Lung (tissue), 11 donors: ENCODE measurements at regions not wholly inside any gene's neighbourhood (a gene's known extent, or its start where the extent isn't known, plus 50 kb on each side); places are given as distances from the start of the nearest gene placed in this dataset.
"Not testable (repeated sequence)": the region's sequence is repeated elsewhere in the genome, so short reads cannot be mapped to it uniquely, and the experiment has no call there.

Experiments
- ATAC-seq: fragments of 200-7000 bp; cut with Tn5 transposase; one replicate; pipeline ENCODE4 v1.9.1; 2020; ENCODE audit warnings: moderate number of reproducible peaks; ENCODE audit not compliant: insufficient read depth, low FRiP score
- DNase-seq, 3 donors: peaks; one replicate each; pipeline ENCODE4 v3.0.0-alpha.2; 2013 to 2017
- H3K27ac ChIP-seq, 2 donors: one replicate each; pipeline ENCODE4 v1.5.1; 2013; ENCODE audit warnings: mild to moderate bottlenecking in 2 of 2, moderate library complexity in 2 of 2, control low read depth in 1 of 2, inconsistent platforms in 1 of 2, low read depth in 1 of 2, low read length in 1 of 2
- H3K27me3 ChIP-seq, 3 donors: one replicate each; pipeline ENCODE4 v1.5.1; 2013; ENCODE audit warnings: low read length in 2 of 3; ENCODE audit not compliant: control insufficient read depth in 3 of 3, insufficient read depth in 3 of 3
- H3K36me3 ChIP-seq, 4 donors: one replicate each; pipeline ENCODE4 v1.5.1; 2013; ENCODE audit warnings: low read length in 4 of 4, mild to moderate bottlenecking in 1 of 4, moderate library complexity in 1 of 4; ENCODE audit not compliant: control insufficient read depth in 4 of 4, insufficient read depth in 4 of 4
- H3K4me1 ChIP-seq, 5 donors: one replicate each; pipeline ENCODE4 v1.5.1; 2013; ENCODE audit warnings: low read length in 5 of 5, mild to moderate bottlenecking in 2 of 5, moderate library complexity in 1 of 5; ENCODE audit not compliant: control insufficient read depth in 5 of 5, insufficient read depth in 5 of 5
- H3K4me3 ChIP-seq: one replicate; pipeline ENCODE4 v1.5.1; 2013; ENCODE audit warnings: mild to moderate bottlenecking, control low read depth, moderate library complexity
- H3K9ac ChIP-seq, 2 donors: one replicate each; pipeline ENCODE4 v1.5.1; 2013; ENCODE audit warnings: low read length in 2 of 2, control low read depth in 1 of 2; ENCODE audit not compliant: insufficient read depth in 1 of 2
- H3K9me3 ChIP-seq, 4 donors: one replicate each; pipeline ENCODE4 v1.5.1; 2013; ENCODE audit warnings: low read length in 3 of 4, mild to moderate bottlenecking in 1 of 4, moderate library complexity in 1 of 4; ENCODE audit not compliant: control insufficient read depth in 4 of 4, insufficient read depth in 3 of 4
- CTCF ChIP-seq: IDR thresholded peaks from 2 replicates; pipeline ENCODE4 v1.5.1; 2012; ENCODE audit warnings: mild to moderate bottlenecking; ENCODE audit errors: control extremely low read depth, extremely low read depth
- WGBS, 2 donors: extraction: QIAGEN DNeasy Blood & Tissue Kit; methylation state at CpG; one replicate each; pipeline ENCODE4 v1.1.7; 2013; 5-methylcytosine and 5-hydroxymethylcytosine counted together
- donor health status: control.
- donor health status: control.
- donor health status: Bipolar disorder and iron deficiency.
- donor health status: healthy.
- donor health status: DM: yes; HTN: yes; CAD: no.

- H3K27ac ChIP-seq: no peak overlapping the region
- no peaks in the 10 kb centered on the region for H3K36me3 ChIP-seq
- H3K27me3 ChIP-seq: no peaks in the 10 kb centered on the region
- TF ChIP-seq CTCF: no peak
- DNase-seq (no peak), ATAC-seq (no peak)
- H3K4me1 ChIP-seq: no peaks in the 10 kb centered on the region
- no peak overlapping the region for H3K9ac ChIP-seq
- H3K4me3 ChIP-seq: no peak overlapping the region
- peaks cover 0 to 2% (median 0%) of the 10 kb centered on the region in 4 donors for H3K9me3 ChIP-seq
Observed at GRCh38 chr5:28945859-28946258, 1907.5 kb upstream of the CDH9 start.

GRCh38 chr5:28929366-28929765, 1891.0 kb upstream of the CDH9 start:
- H3K9ac ChIP-seq, H3K36me3 ChIP-seq, H3K4me1 ChIP-seq, H3K27ac ChIP-seq, ATAC-seq, DNase-seq, H3K4me3 ChIP-seq, H3K27me3 ChIP-seq: not testable (repeated sequence)
- H3K9me3 ChIP-seq: peaks cover 0 to 17% (median 0%) of the 10 kb centered on the region in 4 donors
- 87 to 93% methylated on average over 21 to 24 of the region's 24 CpGs for WGBS, 2 donors

DNA sequence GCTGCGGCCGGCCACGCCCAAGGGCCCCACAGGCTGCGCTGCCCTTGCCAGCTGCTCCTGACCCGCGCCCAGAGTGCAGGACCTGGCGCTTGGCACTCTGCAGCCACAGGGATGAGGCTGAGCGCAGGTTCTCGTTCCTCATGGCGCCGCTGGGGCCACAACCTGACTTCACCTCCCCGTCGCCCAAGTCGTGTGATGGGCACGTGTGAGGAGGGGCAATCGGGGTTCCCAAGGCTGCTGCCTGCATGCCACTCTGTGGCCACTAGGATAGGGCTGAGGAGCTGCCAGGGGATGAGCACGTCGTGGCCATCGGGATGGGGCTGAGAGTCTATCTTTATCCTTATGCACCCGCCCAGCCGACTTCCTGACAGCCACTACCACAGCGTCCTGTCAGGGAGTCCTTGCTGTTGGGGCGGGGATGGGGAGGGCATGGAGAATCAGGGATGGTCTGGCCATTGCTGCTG, 1890.0 kb upstream of the CDH9 start:
- H3K4me3 ChIP-seq, H3K9ac ChIP-seq, H3K36me3 ChIP-seq, DNase-seq, ATAC-seq, H3K27ac ChIP-seq, H3K4me1 ChIP-seq, H3K27me3 ChIP-seq: not testable (repeated sequence)
- 69 to 93% methylated on average over 21 to 23 of the region's 23 CpGs for WGBS, 2 donors
- H3K9me3 ChIP-seq: peaks cover 0 to 17% (median 0%) of the 10 kb centered on the region in 4 donors

GRCh38 chr5:28927559-28928326, 1889.4 kb upstream of the CDH9 start:
- Histone ChIP-seq H3K27me3 (no peaks in the 10 kb centered on the region), H3K27ac (no peak overlapping the region), H3K36me3 (no peaks in the 10 kb centered on the region), H3K4me1 (no peaks in the 10 kb centered on the region), H3K9me3 (peaks cover 0 to 17% (median 0%) of the 10 kb centered on the region in 4 donors), H3K9ac (no peak overlapping the region), H3K4me3 (no peak overlapping the region)
- WGBS, 2 donors: 38 to 78% methylated on average over 61 to 71 of the region's 71 CpGs
- no peak for TF ChIP-seq CTCF
- peak in 1 of 3 donors; percentile 7 for DNase-seq
- no peak for ATAC-seq
